K562 (cell line): ENCODE measurements at regions not wholly inside any gene's neighbourhood (a gene's known extent, or its start where the extent isn't known, plus 50 kb on each side); places are given as distances from the start of the nearest gene placed in this dataset.

Source experiments
- CBFA2T3 ChIP-seq: fragments of 450-650 bp; IDR thresholded peaks from 2 replicates; pipeline ENCODE4 v1.6.1; 2017
- CREM ChIP-seq: IDR thresholded peaks from 2 replicates; pipeline ENCODE4 v1.6.1; 2014; ENCODE audit warnings: antibody characterized with exemption, low read depth
- CTBP1 ChIP-seq: fragments of 450-650 bp; IDR thresholded peaks from 2 replicates; pipeline ENCODE4 v1.6.1; 2016; ENCODE audit warnings: borderline replicate concordance
- CXXC5 ChIP-seq: fragments of 250-450 bp; sonication (Bioruptor Pico); IDR thresholded peaks from 2 replicates; pipeline ENCODE4 v1.8.0; 2022; ENCODE audit warnings: inconsistent platforms, mild to moderate bottlenecking, moderate library complexity
- EP300 ChIP-seq: IDR thresholded peaks from 2 replicates; pipeline ENCODE4 v1.6.1; 2012; ENCODE audit warnings: low read length, improper control_type of control experiment
- FOXM1 ChIP-seq, 2 experiments: fragments of 450-650 bp in 1 of 2; sonication (generic) in 1 of 2; formaldehyde crosslinking in 1 of 2; IDR thresholded peaks; 2 replicates each; pipeline versions ENCODE4 v1.6.1 to v1.9.0; 2017 to 2022; ENCODE audit warnings: low read depth in 2 of 2, mild to moderate bottlenecking in 2 of 2, missing genetic modification reagents in 1 of 2, moderate library complexity in 1 of 2
- HDAC1 ChIP-seq, 2 experiments: fragments of 450-650 bp; IDR thresholded peaks; 2 replicates each; pipeline ENCODE4 v1.6.1; 2016 to 2017; ENCODE audit warnings: inconsistent platforms in 1 of 2, mild to moderate bottlenecking in 1 of 2, moderate library complexity in 1 of 2
- HES1 ChIP-seq: fragments of 450-650 bp; IDR thresholded peaks from 2 replicates; pipeline ENCODE4 v1.6.1; 2016; ENCODE audit warnings: low read depth, mild to moderate bottlenecking, moderate library complexity
- JUN ChIP-seq, 2 experiments: sonication (generic) in 1 of 2; formaldehyde crosslinking in 1 of 2; IDR thresholded peaks; 2 replicates each; pipeline versions ENCODE4 v1.6.1 to v1.8.0; 2012 to 2022; ENCODE audit warnings: borderline replicate concordance in 2 of 2, mild to moderate bottlenecking in 2 of 2, improper control_type of control experiment in 1 of 2, low read depth in 1 of 2, low read length in 1 of 2, missing genetic modification reagents in 1 of 2
- KLF1 ChIP-seq: fragments of 450-650 bp; IDR thresholded peaks from 2 replicates; pipeline ENCODE4 v1.6.1; 2016; ENCODE audit warnings: missing genetic modification characterization, missing compliant biosample characterization
- KLF16 ChIP-seq: IDR thresholded peaks from 2 replicates; pipeline ENCODE4 v1.6.1; 2016; ENCODE audit warnings: antibody characterized with exemption
- MBD2 ChIP-seq: sonication (generic); IDR thresholded peaks from 2 replicates; pipeline ENCODE4 v1.6.1; 2016; ENCODE audit warnings: low read depth, borderline replicate concordance
- NCOR1 ChIP-seq: fragments of 450-650 bp; IDR thresholded peaks from 2 replicates; pipeline ENCODE4 v1.6.1; 2016; ENCODE audit warnings: mild to moderate bottlenecking, moderate library complexity
- POLR2A ChIP-seq: fragments of 450-650 bp; conservative IDR thresholded peaks from 2 replicates; pipeline ENCODE4 v1.6.1; 2016
- POLR3G ChIP-seq: IDR thresholded peaks from 2 replicates; pipeline ENCODE4 v1.6.1; 2011; ENCODE audit not compliant: insufficient read length, insufficient replicate concordance; ENCODE audit errors: extremely low read depth
- RCOR1 ChIP-seq, 2 experiments: IDR thresholded peaks; 2 replicates each; pipeline ENCODE4 v1.6.1; 2012; ENCODE audit warnings: low read depth in 2 of 2, low read length in 2 of 2, borderline replicate concordance in 1 of 2, improper control_type of control experiment in 1 of 2
- SMAD4 ChIP-seq: fragments of 250-450 bp; sonication (Bioruptor Pico); conservative IDR thresholded peaks from 2 replicates; pipeline ENCODE4 v1.8.0; 2021; ENCODE audit warnings: inconsistent platforms, mild to moderate bottlenecking, moderate library complexity
- SMARCA4 ChIP-seq: fragments of 450-650 bp; IDR thresholded peaks from 2 replicates; pipeline ENCODE4 v1.6.1; 2016
- TSC22D4 ChIP-seq: fragments of 450-650 bp; IDR thresholded peaks from 2 replicates; pipeline ENCODE4 v1.6.1; 2016; ENCODE audit warnings: missing genetic modification characterization, missing biosample characterization, control low read depth
- ZFX ChIP-seq: sonication (generic); formaldehyde crosslinking; IDR thresholded peaks from 2 replicates; pipeline ENCODE4 v1.8.0; 2022; ENCODE audit warnings: mild to moderate bottlenecking, missing genetic modification reagents, moderate library complexity
- ZNF175 ChIP-seq: fragments of 200-800 bp; sonication (Bioruptor generic); IDR thresholded peaks from 2 replicates; pipeline ENCODE4 v1.6.1; 2016; ENCODE audit warnings: low read depth, mild to moderate bottlenecking, missing genetic modification characterization, missing compliant biosample characterization
- ZNF395 ChIP-seq: fragments of 200-800 bp; sonication (Bioruptor generic); IDR thresholded peaks from 2 replicates; pipeline ENCODE4 v1.6.1; 2017; ENCODE audit warnings: missing genetic modification characterization, missing compliant biosample characterization
- TF ChIP-seq, protein P1 (sequence below): fragments of 250-450 bp; sonication (Bioruptor Pico); IDR thresholded peaks from 2 replicates; pipeline ENCODE4 v1.8.0; 2022; ENCODE audit warnings: moderate library complexity, mild to moderate bottlenecking, inconsistent platforms
- TF ChIP-seq, protein P2 (sequence below): IDR thresholded peaks from 3 replicates; pipeline ENCODE4 v1.6.1; 2011; ENCODE audit warnings: borderline replicate concordance, mild to moderate bottlenecking; ENCODE audit not compliant: insufficient read length, insufficient read depth

GRCh38 chr22:27314276-27314807, 487.2 kb downstream of the MN1 start (continued):
- 0 out of 2 replicates have a peak, but pooled peaks have one; percentile 16 for TF ChIP-seq MBD2
- peak; percentile 77 for TF ChIP-seq CXXC5 (CRISPR knock-in tag)
- peak; percentile 87 for TF ChIP-seq JUN (IDR thresholded peaks at IDR 0.05; ENCODE audit: borderline replicate concordance, low read depth, low read length)
- TF ChIP-seq JUN (CRISPR knock-in tag; IDR thresholded peaks at IDR 0.05; ENCODE audit: borderline replicate concordance), result no peak
- TF ChIP-seq EP300, result peak; percentile 81
- peak; percentile 89 for TF ChIP-seq KLF16
- peak; percentile 31 to 40; a peak in 2 of 4 replicates for TF ChIP-seq RCOR1 (IDR thresholded peaks at IDR 0.05; ENCODE audit: borderline replicate concordance in 1 of 2, low read depth in 2 of 2, low read length in 2 of 2)
- TF ChIP-seq, protein P1, sequence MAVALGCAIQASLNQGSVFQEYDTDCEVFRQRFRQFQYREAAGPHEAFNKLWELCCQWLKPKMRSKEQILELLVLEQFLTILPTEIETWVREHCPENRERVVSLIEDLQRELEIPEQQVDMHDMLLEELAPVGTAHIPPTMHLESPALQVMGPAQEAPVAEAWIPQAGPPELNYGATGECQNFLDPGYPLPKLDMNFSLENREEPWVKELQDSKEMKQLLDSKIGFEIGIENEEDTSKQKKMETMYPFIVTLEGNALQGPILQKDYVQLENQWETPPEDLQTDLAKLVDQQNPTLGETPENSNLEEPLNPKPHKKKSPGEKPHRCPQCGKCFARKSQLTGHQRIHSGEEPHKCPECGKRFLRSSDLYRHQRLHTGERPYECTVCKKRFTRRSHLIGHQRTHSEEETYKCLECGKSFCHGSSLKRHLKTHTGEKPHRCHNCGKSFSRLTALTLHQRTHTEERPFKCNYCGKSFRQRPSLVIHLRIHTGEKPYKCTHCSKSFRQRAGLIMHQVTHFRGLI (CRISPR knock-in tag), result 0 out of 2 replicates have a peak, but pooled peaks have one; percentile 25
- TF ChIP-seq KLF1, result peak; percentile 70
- peak; percentile 78; the same call in 1 of the 2 replicates for TF ChIP-seq SMARCA4
- peak; percentile 95 for TF ChIP-seq CBFA2T3
- TF ChIP-seq POLR2A, result no peak
- TF ChIP-seq CTBP1, result peak; percentile 89; the same call in 1 of the 2 replicates
- peak; percentile 83 for TF ChIP-seq ZNF395 (CRISPR knock-in tag)
- peak; percentile 92 for TF ChIP-seq SMAD4 (CRISPR knock-in tag)
- TF ChIP-seq TSC22D4 (tag), result no peak
- TF ChIP-seq ZFX (CRISPR knock-in tag), result no peak
- TF ChIP-seq FOXM1 (IDR thresholded peaks at IDR 0.05; ENCODE audit: low read depth), result peak; percentile 85
- no peak for TF ChIP-seq FOXM1 (CRISPR knock-in tag; IDR thresholded peaks at IDR 0.05; ENCODE audit: low read depth)
- peak; percentile 90 for TF ChIP-seq NCOR1
- peak; percentile 78 for TF ChIP-seq HES1
- TF ChIP-seq POLR3G, result no peak
- 0 out of 2 replicates have a peak, but pooled peaks have one; percentile 24 for TF ChIP-seq CREM
- TF ChIP-seq HDAC1 (IDR thresholded peaks at IDR 0.05), result no peak
- TF ChIP-seq ZNF175, result peak; percentile 81
- TF ChIP-seq, protein P2, sequence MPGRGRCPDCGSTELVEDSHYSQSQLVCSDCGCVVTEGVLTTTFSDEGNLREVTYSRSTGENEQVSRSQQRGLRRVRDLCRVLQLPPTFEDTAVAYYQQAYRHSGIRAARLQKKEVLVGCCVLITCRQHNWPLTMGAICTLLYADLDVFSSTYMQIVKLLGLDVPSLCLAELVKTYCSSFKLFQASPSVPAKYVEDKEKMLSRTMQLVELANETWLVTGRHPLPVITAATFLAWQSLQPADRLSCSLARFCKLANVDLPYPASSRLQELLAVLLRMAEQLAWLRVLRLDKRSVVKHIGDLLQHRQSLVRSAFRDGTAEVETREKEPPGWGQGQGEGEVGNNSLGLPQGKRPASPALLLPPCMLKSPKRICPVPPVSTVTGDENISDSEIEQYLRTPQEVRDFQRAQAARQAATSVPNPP, result no peak
